K562 (cell line): ENCODE measurements at regions not wholly inside any gene's neighbourhood (a gene's known extent, or its start where the extent isn't known, plus 50 kb on each side); places are given as distances from the start of the nearest gene placed in this dataset.

ENCODE experiments used
- ATAC-seq: fragments of 200-7000 bp; cut with Tn5 transposase; 3 replicates; pipeline ENCODE4 v1.9.1; 2020; ENCODE audit warnings: moderate library complexity
- BruUV-seq: library from RNA; stranded (reverse); fragments of 400-500 nt; replicated peaks from 2 replicates; lab custom pipeline; 2021; lab: Mats Ljungman, UMichigan
- CTCF ChIA-PET: fragments of 300-600 bp; formaldehyde crosslinking; extraction: SDS; loops from one replicate; lab custom pipeline; 2021; ENCODE audit warnings: low intra/inter-chr PET ratio; lab: Yijun Ruan, JAX
- POLR2A ChIA-PET: fragments of 300-600, 350-650 bp; sonication (Branson Sonifier 250); formaldehyde crosslinking; extraction: SDS; loops from one replicate; lab custom pipeline; 2021; ENCODE audit warnings: antibody characterized with exemption, inconsistent platforms; lab: Yijun Ruan, JAX
- DNase-seq, 4 experiments: peaks; one replicate each; pipeline versions ENCODE4 v3.0.0 to v3.0.0-alpha.2; 2011 to 2018; ENCODE audit warnings: low spot score in 3 of 4, mixed read lengths in 3 of 4; ENCODE audit errors: extremely low read depth in 1 of 4
- FAIRE-seq: peaks from 2 replicates; lab custom pipeline; 2011; peaks lifted over from hg19 to GRCh38; lab: Jason Lieb, UNC
- H2AFZ ChIP-seq: 2 replicates; pipeline ENCODE4 v1.6.0; 2011; ENCODE audit warnings: low read depth, low read length, control low read depth, inconsistent platforms
- H3K27ac ChIP-seq: fragments of 200-600 bp; 3 replicates; pipeline ENCODE4 v1.8.0; 2011; ENCODE audit warnings: low read depth, mild to moderate bottlenecking, control low read depth, inconsistent platforms, low read length, moderate library complexity, mixed read lengths; ENCODE audit errors: extremely low read depth
- H3K27me3 ChIP-seq, 2 experiments: fragments of 300-600 bp in 1 of 2; 2 replicates in 1 of 2; 3 replicates in 1 of 2; pipeline versions ENCODE4 v1.6.0 to v1.8.0; 2011; ENCODE audit warnings: inconsistent platforms in 2 of 2, low read length in 2 of 2, mild to moderate bottlenecking in 1 of 2, mixed read lengths in 1 of 2, moderate library complexity in 1 of 2; ENCODE audit not compliant: control insufficient read depth in 2 of 2, insufficient read depth in 2 of 2
- H3K36me3 ChIP-seq: fragments of 300-600 bp; 3 replicates; pipeline ENCODE4 v1.8.0; 2011; ENCODE audit warnings: mild to moderate bottlenecking, low read length, inconsistent platforms; ENCODE audit not compliant: control insufficient read depth, insufficient read depth
- H3K4me1 ChIP-seq, 2 experiments: fragments of 200-600 bp in 1 of 2; replicated peaks in 1 of 2; 2 replicates in 1 of 2; 3 replicates in 1 of 2; pipeline versions ENCODE4 v1.5.1 to v1.8.0; 2011; ENCODE audit warnings: inconsistent platforms in 2 of 2, low read length in 2 of 2, mild to moderate bottlenecking in 1 of 2, mixed read lengths in 1 of 2, moderate library complexity in 1 of 2; ENCODE audit not compliant: control insufficient read depth in 2 of 2, insufficient read depth in 2 of 2
- H3K4me2 ChIP-seq: 2 replicates; pipeline ENCODE4 v1.6.1; 2011; ENCODE audit warnings: low read length, control low read depth, inconsistent platforms, mixed read lengths; ENCODE audit not compliant: insufficient read depth
- H3K4me3 ChIP-seq: fragments of 200-600 bp; sonication (generic), shearing (Covaris generic); 2 replicates; pipeline ENCODE4 v1.5.1; 2016; ENCODE audit warnings: control low read depth, inconsistent platforms
- H3K79me2 ChIP-seq: fragments of 200-600 bp; 3 replicates; pipeline ENCODE4 v1.8.0; 2011; ENCODE audit warnings: low read length, inconsistent platforms; ENCODE audit not compliant: control insufficient read depth, insufficient read depth
- H3K9ac ChIP-seq, 2 experiments: 2 replicates each; pipeline versions ENCODE4 v1.6.0 to v1.6.1; 2011; ENCODE audit warnings: low read depth in 2 of 2, low read length in 2 of 2, control low read depth in 1 of 2, inconsistent platforms in 1 of 2, mild to moderate bottlenecking in 1 of 2, mixed read lengths in 1 of 2; ENCODE audit not compliant: insufficient read depth in 1 of 2
- H3K9me1 ChIP-seq: one replicate; pipeline ENCODE4 v1.6.0; 2011; ENCODE audit warnings: inconsistent platforms, mild to moderate bottlenecking, low read length, moderate library complexity; ENCODE audit not compliant: control insufficient read depth, insufficient read depth
- H3K9me3 ChIP-seq: replicated peaks from 2 replicates; pipeline ENCODE4 v1.5.1; 2011; ENCODE audit warnings: low read depth, low read length, inconsistent platforms; ENCODE audit not compliant: control insufficient read depth, insufficient read depth
- H4K20me1 ChIP-seq: replicated peaks from 2 replicates; pipeline ENCODE4 v1.6.1; 2011; ENCODE audit warnings: low read length, inconsistent platforms, mixed read lengths; ENCODE audit not compliant: control insufficient read depth, insufficient read depth
- ELK1 ChIP-seq: sonication (generic); formaldehyde crosslinking; IDR thresholded peaks from 2 replicates; pipeline ENCODE4 v1.8.1; 2022; ENCODE audit warnings: missing genetic modification reagents
- IFI16 ChIP-seq: fragments of 250-450 bp; sonication (Bioruptor Pico); IDR thresholded peaks from 2 replicates; pipeline ENCODE4 v2.1.2; 2022; ENCODE audit warnings: mild to moderate bottlenecking, inconsistent platforms
- KDM1A ChIP-seq, 2 experiments: fragments of 450-650 bp; IDR thresholded peaks; 2 replicates each; pipeline ENCODE4 v1.6.1; 2016; ENCODE audit warnings: mild to moderate bottlenecking in 2 of 2
- KLF16 ChIP-seq: IDR thresholded peaks from 2 replicates; pipeline ENCODE4 v1.6.1; 2016; ENCODE audit warnings: antibody characterized with exemption
- NKRF ChIP-seq: fragments of 450-650 bp; IDR thresholded peaks from 2 replicates; pipeline ENCODE4 v1.6.1; 2016; ENCODE audit warnings: borderline replicate concordance
- PKNOX1 ChIP-seq: fragments of 450-650 bp; IDR thresholded peaks from 2 replicates; pipeline ENCODE4 v1.6.1; 2016
- POLR3G ChIP-seq: IDR thresholded peaks from 2 replicates; pipeline ENCODE4 v1.6.1; 2011; ENCODE audit not compliant: insufficient read length, insufficient replicate concordance; ENCODE audit errors: extremely low read depth
- SAFB ChIP-seq: fragments of 200-400 bp; formaldehyde crosslinking; IDR thresholded peaks from 2 replicates; pipeline ENCODE4 v1.6.1; 2017; ENCODE audit warnings: low read depth, low read length, borderline replicate concordance
- SIX5 ChIP-seq, 2 experiments: IDR thresholded peaks; 2 replicates each; pipeline ENCODE4 v1.6.1; 2011; ENCODE audit warnings: low read length in 2 of 2, borderline replicate concordance in 1 of 2, low read depth in 1 of 2, mild to moderate bottlenecking in 1 of 2, moderate library complexity in 1 of 2; ENCODE audit not compliant: insufficient read depth in 1 of 2
- TRIM24 ChIP-seq, 2 experiments: fragments of 450-650 bp; IDR thresholded peaks; 2 replicates each; pipeline ENCODE4 v1.6.1; 2016
- ZBTB1 ChIP-seq: sonication (generic); formaldehyde crosslinking; IDR thresholded peaks from 2 replicates; pipeline ENCODE4 v1.8.1; 2023; ENCODE audit warnings: missing genetic modification reagents, low read depth, mild to moderate bottlenecking, borderline replicate concordance
- ZBTB43 ChIP-seq: sonication (generic); formaldehyde crosslinking; IDR thresholded peaks from 2 replicates; pipeline ENCODE4 v1.8.0; 2023; ENCODE audit warnings: mild to moderate bottlenecking, missing genetic modification reagents
- ZFP30 ChIP-seq: fragments of 250-450 bp; sonication (Bioruptor Pico); IDR thresholded peaks from 2 replicates; pipeline ENCODE4 v1.8.0; 2022; ENCODE audit warnings: moderate library complexity, mild to moderate bottlenecking, inconsistent platforms, borderline replicate concordance
- ZKSCAN1 ChIP-seq: fragments of 150-350 bp; IDR thresholded peaks from 2 replicates; pipeline ENCODE4 v1.6.1; 2016; ENCODE audit warnings: low read depth, low read length
- ZNF174 ChIP-seq: fragments of 250-450 bp; sonication (Bioruptor Pico); IDR thresholded peaks from 2 replicates; pipeline ENCODE4 v1.4.0; 2020; ENCODE audit warnings: mild to moderate bottlenecking
- WGBS: fragments of 100-300 bp; shearing (Covaris generic); methylation state at CpG from one replicate; pipeline ENCODE4 v1.1.6; 2016; ENCODE audit warnings: low coverage, mixed read lengths; ENCODE audit not compliant: insufficient coverage; ENCODE audit errors: missing lambda C conversion rate; 5-methylcytosine and 5-hydroxymethylcytosine counted together
- in situ Hi-C: fragments of 300-500 bp; cut with MboI; formaldehyde crosslinking; loops from 4 replicates; pipeline ENCODE4 v1.15.0; 2018; ENCODE audit warnings: inconsistent platforms, mixed read lengths
- intact Hi-C: fragments of 100-400 bp; cut with micrococcal nuclease; formaldehyde crosslinking; loops from 2 replicates; pipeline ENCODE4 v1.14.2; 2022

GRCh38 chr6:132132422-132132821 is 181.2 kb upstream of the CCN2 start:
- FAIRE-seq (no peak), DNase-seq (no peak), ATAC-seq (no peak)
- BruUV-seq: no TSS peak
- no peak overlapping the region for H3K9ac ChIP-seq
- H3K9me1 ChIP-seq: no peaks in the 10 kb centered on the region
- intact Hi-C loops: no loop called here
- 0% methylated on average over 2 of the region's 2 CpGs for WGBS
- H3K27ac ChIP-seq: no peak overlapping the region
- no peaks in the 10 kb centered on the region for H4K20me1 ChIP-seq
- H2AFZ ChIP-seq: no peak overlapping the region
- H3K79me2 ChIP-seq: no peaks in the 10 kb centered on the region
- in situ Hi-C loops: no loop called here
- H3K27me3 ChIP-seq: no peaks in the 10 kb centered on the region
- no peaks in the 10 kb centered on the region for H3K4me1 ChIP-seq
- ChIA-PET POLR2A (no interaction called here), CTCF (no interaction called here)
- H3K4me3 ChIP-seq: no peak overlapping the region
- no peak overlapping the region for H3K4me2 ChIP-seq
- no peaks in the 10 kb centered on the region for H3K9me3 ChIP-seq
- no peaks in the 10 kb centered on the region for H3K36me3 ChIP-seq
- TF ChIP-seq ELK1 (CRISPR knock-in tag): no peak
- no peak for TF ChIP-seq ZFP30 (CRISPR knock-in tag)
- TF ChIP-seq ZBTB1 (CRISPR knock-in tag): no peak
- no peak for TF ChIP-seq NKRF
- no peak for TF ChIP-seq PKNOX1
- TF ChIP-seq IFI16 (CRISPR knock-in tag): no peak
- TF ChIP-seq POLR3G: no peak
- no peak for TF ChIP-seq KLF16
- no peak for TF ChIP-seq SIX5 (IDR thresholded peaks at IDR 0.05; ENCODE audit: borderline replicate concordance in 1 of 2, insufficient read depth in 1 of 2, low read depth in 1 of 2, low read length in 2 of 2)
- TF ChIP-seq TRIM24 (IDR thresholded peaks at IDR 0.05): no peak
- no peak for TF ChIP-seq ZBTB43 (CRISPR knock-in tag)
- TF ChIP-seq ZNF174 (CRISPR knock-in tag): no peak
- no peak for TF ChIP-seq SAFB
- no peak for TF ChIP-seq ZKSCAN1
- TF ChIP-seq KDM1A (IDR thresholded peaks at IDR 0.05): no peak
- TF ChIP-seq, all 486 proteins: peak for 0
